Ishikawa (cell line): ENCODE measurements at regions not wholly inside any gene's neighbourhood (a gene's known extent, or its start where the extent isn't known, plus 50 kb on each side); places are given as distances from the start of the nearest gene placed in this dataset.

Experiments
- CEBPB ChIP-seq: IDR thresholded peaks from 2 replicates; pipeline ENCODE4 v1.6.1; 2012
- EP300 ChIP-seq: IDR thresholded peaks from 2 replicates; pipeline ENCODE4 v1.6.1; 2012; ENCODE audit warnings: borderline replicate concordance
- RAD21 ChIP-seq: IDR thresholded peaks from 2 replicates; pipeline ENCODE4 v1.6.1; 2012; ENCODE audit warnings: low read depth
- TF ChIP-seq, protein P1 (sequence below): IDR thresholded peaks from 2 replicates; pipeline ENCODE4 v1.6.1; 2012; ENCODE audit warnings: low read depth, mild to moderate bottlenecking

DNA sequence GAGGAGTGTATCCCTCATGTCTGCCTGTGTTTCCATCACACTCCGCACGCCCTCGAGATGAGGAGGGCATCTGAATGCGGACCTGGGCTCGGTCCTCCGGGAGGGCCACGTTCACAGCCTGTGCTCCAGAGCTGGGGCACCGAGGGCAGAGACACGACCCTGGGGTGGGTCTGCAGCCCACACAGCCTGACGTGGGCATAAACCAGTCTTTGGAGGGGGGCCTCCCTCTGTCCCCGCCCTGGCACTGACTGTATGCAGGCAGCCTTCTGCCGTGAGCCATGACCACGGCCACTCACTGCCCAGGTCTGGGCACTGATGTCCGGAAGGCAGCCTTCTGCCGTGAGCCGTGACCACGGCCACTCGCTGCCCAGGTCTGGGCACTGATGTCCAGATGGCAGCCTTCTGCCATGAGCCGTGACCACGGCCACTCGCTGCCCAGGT lies 1425.1 kb downstream of the BRD1 start:
- TF ChIP-seq, protein P1, sequence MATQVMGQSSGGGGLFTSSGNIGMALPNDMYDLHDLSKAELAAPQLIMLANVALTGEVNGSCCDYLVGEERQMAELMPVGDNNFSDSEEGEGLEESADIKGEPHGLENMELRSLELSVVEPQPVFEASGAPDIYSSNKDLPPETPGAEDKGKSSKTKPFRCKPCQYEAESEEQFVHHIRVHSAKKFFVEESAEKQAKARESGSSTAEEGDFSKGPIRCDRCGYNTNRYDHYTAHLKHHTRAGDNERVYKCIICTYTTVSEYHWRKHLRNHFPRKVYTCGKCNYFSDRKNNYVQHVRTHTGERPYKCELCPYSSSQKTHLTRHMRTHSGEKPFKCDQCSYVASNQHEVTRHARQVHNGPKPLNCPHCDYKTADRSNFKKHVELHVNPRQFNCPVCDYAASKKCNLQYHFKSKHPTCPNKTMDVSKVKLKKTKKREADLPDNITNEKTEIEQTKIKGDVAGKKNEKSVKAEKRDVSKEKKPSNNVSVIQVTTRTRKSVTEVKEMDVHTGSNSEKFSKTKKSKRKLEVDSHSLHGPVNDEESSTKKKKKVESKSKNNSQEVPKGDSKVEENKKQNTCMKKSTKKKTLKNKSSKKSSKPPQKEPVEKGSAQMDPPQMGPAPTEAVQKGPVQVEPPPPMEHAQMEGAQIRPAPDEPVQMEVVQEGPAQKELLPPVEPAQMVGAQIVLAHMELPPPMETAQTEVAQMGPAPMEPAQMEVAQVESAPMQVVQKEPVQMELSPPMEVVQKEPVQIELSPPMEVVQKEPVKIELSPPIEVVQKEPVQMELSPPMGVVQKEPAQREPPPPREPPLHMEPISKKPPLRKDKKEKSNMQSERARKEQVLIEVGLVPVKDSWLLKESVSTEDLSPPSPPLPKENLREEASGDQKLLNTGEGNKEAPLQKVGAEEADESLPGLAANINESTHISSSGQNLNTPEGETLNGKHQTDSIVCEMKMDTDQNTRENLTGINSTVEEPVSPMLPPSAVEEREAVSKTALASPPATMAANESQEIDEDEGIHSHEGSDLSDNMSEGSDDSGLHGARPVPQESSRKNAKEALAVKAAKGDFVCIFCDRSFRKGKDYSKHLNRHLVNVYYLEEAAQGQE, result no peak
- TF ChIP-seq EP300, result no peak
- TF ChIP-seq CEBPB, result no peak
- TF ChIP-seq RAD21, result no peak
